H1 (cell line): ENCODE measurements at regions not wholly inside any gene's neighbourhood (a gene's known extent, or its start where the extent isn't known, plus 50 kb on each side); places are given as distances from the start of the nearest gene placed in this dataset.

Experiments
- EZH2 ChIP-seq: fragments of 200-600 bp; sonication (generic); IDR thresholded peaks from 2 replicates; pipeline ENCODE4 v1.7.1; 2012; ENCODE audit warnings: low read depth, mild to moderate bottlenecking, moderate library complexity, low read length, inconsistent platforms; ENCODE audit not compliant: severe bottlenecking
- HDAC6 ChIP-seq: IDR thresholded peaks from one replicate; pipeline ENCODE4 v1.7.1; 2012; ENCODE audit warnings: low read depth, mild to moderate bottlenecking, inconsistent platforms, low read length, moderate library complexity
- JUND ChIP-seq: IDR thresholded peaks from 2 replicates; pipeline ENCODE4 v1.6.1; 2011; ENCODE audit warnings: mild to moderate bottlenecking, improper control_type of control experiment, low read length
- POLR2A ChIP-seq, 2 experiments: IDR thresholded peaks; 1 replicate in 1 of 2; 2 replicates in 1 of 2; pipeline ENCODE4 v1.6.1; 2011; ENCODE audit warnings: low read depth in 2 of 2, low read length in 2 of 2, mild to moderate bottlenecking in 2 of 2; ENCODE audit errors: control extremely low read depth in 1 of 2
- RNF2 ChIP-seq: fragments of 200-900, 300-1000 bp; sonication (generic); IDR thresholded peaks from 2 replicates; pipeline ENCODE4 v1.7.1; 2016; ENCODE audit warnings: borderline replicate concordance, low read depth, mild to moderate bottlenecking, antibody characterized with exemption, low read length; ENCODE audit not compliant: poor library complexity, severe bottlenecking; ENCODE audit errors: missing control alignments
- SIN3A ChIP-seq, 2 experiments: IDR thresholded peaks in 1 of 2; conservative IDR thresholded peaks in 1 of 2; 2 replicates each; pipeline ENCODE4 v1.6.1; 2011 to 2012; ENCODE audit warnings: low read length in 2 of 2, improper control_type of control experiment in 1 of 2, low read depth in 1 of 2, mild to moderate bottlenecking in 1 of 2
- SRF ChIP-seq: IDR thresholded peaks from 2 replicates; pipeline ENCODE4 v1.6.1; 2011; ENCODE audit warnings: mild to moderate bottlenecking, low read depth, low read length, moderate library complexity
- TBP ChIP-seq: IDR thresholded peaks from 2 replicates; pipeline ENCODE4 v1.6.1; 2011; ENCODE audit warnings: low read depth, low read length, improper control_type of control experiment
- YY1 ChIP-seq: IDR thresholded peaks from 2 replicates; pipeline ENCODE4 v1.6.1; 2011; ENCODE audit warnings: low read depth, mild to moderate bottlenecking, low read length
- TF ChIP-seq, protein P1 (sequence below), 3 experiments: IDR thresholded peaks; 1 replicate in 2 of 3; 2 replicates in 1 of 3; pipeline versions ENCODE4 v1.5.1 to v1.6.1; 2011; ENCODE audit warnings: low read length in 3 of 3, mild to moderate bottlenecking in 3 of 3, inconsistent platforms in 2 of 3, low read depth in 1 of 3, moderate library complexity in 1 of 3; ENCODE audit not compliant: insufficient read depth in 1 of 3; ENCODE audit errors: control extremely low read depth in 1 of 3

DNA sequence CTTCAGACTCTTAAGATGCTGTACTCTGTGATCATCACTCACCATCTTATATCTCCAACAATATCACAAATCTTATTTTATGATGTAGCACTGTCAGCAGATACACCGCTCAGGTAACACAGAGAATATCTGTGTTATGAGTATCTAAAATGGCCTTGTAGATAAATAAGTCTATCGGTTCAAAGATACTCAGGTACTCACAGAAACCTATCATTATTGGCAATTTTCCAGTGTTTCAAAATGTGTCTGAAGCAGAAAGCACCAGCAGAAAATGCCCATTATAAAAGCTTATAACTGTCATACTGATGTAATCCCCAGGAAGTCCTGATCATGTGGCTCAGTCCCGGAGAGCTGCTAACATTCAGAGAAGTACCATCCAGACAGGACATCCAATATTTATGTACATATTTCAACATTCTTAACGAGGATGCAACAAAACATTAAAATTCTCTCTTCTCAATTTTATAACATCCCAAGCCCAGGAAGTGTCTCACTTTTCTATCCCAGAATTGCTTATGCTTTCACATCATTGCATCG is 190.7 kb upstream of the LMNTD1 start:
- TF ChIP-seq JUND (no peak), EZH2 (no peak), SRF (no peak), TBP (no peak), HDAC6 (no peak), RNF2 (no peak), POLR2A (IDR thresholded peaks at IDR 0.05; ENCODE audit: control extremely low read depth in 1 of 2, low read depth in 2 of 2, low read length in 2 of 2) (no peak), YY1 (no peak), SIN3A (conservative IDR thresholded peaks at IDR 0.05 in 1 of 2, IDR thresholded peaks at IDR 0.05 in 1 of 2; ENCODE audit: low read depth in 1 of 2, low read length in 2 of 2) (no peak)
- TF ChIP-seq, protein P1, sequence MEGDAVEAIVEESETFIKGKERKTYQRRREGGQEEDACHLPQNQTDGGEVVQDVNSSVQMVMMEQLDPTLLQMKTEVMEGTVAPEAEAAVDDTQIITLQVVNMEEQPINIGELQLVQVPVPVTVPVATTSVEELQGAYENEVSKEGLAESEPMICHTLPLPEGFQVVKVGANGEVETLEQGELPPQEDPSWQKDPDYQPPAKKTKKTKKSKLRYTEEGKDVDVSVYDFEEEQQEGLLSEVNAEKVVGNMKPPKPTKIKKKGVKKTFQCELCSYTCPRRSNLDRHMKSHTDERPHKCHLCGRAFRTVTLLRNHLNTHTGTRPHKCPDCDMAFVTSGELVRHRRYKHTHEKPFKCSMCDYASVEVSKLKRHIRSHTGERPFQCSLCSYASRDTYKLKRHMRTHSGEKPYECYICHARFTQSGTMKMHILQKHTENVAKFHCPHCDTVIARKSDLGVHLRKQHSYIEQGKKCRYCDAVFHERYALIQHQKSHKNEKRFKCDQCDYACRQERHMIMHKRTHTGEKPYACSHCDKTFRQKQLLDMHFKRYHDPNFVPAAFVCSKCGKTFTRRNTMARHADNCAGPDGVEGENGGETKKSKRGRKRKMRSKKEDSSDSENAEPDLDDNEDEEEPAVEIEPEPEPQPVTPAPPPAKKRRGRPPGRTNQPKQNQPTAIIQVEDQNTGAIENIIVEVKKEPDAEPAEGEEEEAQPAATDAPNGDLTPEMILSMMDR (IDR thresholded peaks at IDR 0.05; ENCODE audit: control extremely low read depth in 1 of 3, insufficient read depth in 1 of 3, low read depth in 1 of 3, low read length in 3 of 3): no peak
